ENCODE measurements at regions not wholly inside any gene's neighbourhood (a gene's known extent, or its start where the extent isn't known, plus 50 kb on each side); places are given as distances from the start of the nearest gene placed in this dataset.

- TF ChIP-seq POLR2AphosphoS5 (IDR thresholded peaks at IDR 0.05): no peak
- TF ChIP-seq, protein P1, sequence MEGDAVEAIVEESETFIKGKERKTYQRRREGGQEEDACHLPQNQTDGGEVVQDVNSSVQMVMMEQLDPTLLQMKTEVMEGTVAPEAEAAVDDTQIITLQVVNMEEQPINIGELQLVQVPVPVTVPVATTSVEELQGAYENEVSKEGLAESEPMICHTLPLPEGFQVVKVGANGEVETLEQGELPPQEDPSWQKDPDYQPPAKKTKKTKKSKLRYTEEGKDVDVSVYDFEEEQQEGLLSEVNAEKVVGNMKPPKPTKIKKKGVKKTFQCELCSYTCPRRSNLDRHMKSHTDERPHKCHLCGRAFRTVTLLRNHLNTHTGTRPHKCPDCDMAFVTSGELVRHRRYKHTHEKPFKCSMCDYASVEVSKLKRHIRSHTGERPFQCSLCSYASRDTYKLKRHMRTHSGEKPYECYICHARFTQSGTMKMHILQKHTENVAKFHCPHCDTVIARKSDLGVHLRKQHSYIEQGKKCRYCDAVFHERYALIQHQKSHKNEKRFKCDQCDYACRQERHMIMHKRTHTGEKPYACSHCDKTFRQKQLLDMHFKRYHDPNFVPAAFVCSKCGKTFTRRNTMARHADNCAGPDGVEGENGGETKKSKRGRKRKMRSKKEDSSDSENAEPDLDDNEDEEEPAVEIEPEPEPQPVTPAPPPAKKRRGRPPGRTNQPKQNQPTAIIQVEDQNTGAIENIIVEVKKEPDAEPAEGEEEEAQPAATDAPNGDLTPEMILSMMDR (IDR thresholded peaks at IDR 0.05): no peak
- no peak for TF ChIP-seq POLR2A (IDR thresholded peaks at IDR 0.05)
Measured at GRCh38 chr18:38930881-38931753, 1365.5 kb upstream of the CELF4 start.
